Memory B cell (primary cell): ENCODE measurements at regions not wholly inside any gene's neighbourhood (a gene's known extent, or its start where the extent isn't known, plus 50 kb on each side); places are given as distances from the start of the nearest gene placed in this dataset.

Experiments used
- ATAC-seq: fragments of 150-1000 bp; cut with Tn5 transposase; 2 replicates; pipeline ENCODE4 v1.10.0; 2021; ENCODE audit warnings: low read depth, mild to moderate bottlenecking, moderate library complexity
- DNase-seq, 2 donors: peaks; one replicate each; pipeline ENCODE4 v3.0.0; 2022; ENCODE audit warnings: low spot score in 2 of 2
- H3K27ac Mint-ChIP-seq: one replicate; pipeline ENCODE4 v1.8.0; 2022; ENCODE audit warnings: mild to moderate bottlenecking, moderate library complexity, mixed read lengths
- H3K27me3 Mint-ChIP-seq: one replicate; pipeline ENCODE4 v1.8.0; 2022; ENCODE audit warnings: mixed read lengths
- H3K36me3 Mint-ChIP-seq: one replicate; pipeline ENCODE4 v1.8.0; 2022; ENCODE audit warnings: mild to moderate bottlenecking, mixed read lengths
- H3K4me1 Mint-ChIP-seq: one replicate; pipeline ENCODE4 v1.8.0; 2022; ENCODE audit warnings: mixed read lengths
- H3K4me3 Mint-ChIP-seq: one replicate; pipeline ENCODE4 v1.8.0; 2022; ENCODE audit warnings: mild to moderate bottlenecking, moderate library complexity, mixed read lengths
- H3K9me3 Mint-ChIP-seq: one replicate; pipeline ENCODE4 v1.8.0; 2022; ENCODE audit warnings: mixed read lengths

GRCh38 chr3:99551520-99551919 is 86.9 kb upstream of the COL8A1 start:
- no peaks in the 10 kb centered on the region for H3K36me3 Mint-ChIP-seq
- H3K27me3 Mint-ChIP-seq = peaks cover 2% of the 10 kb centered on the region
- ATAC-seq (no peak), DNase-seq (no peak)
- H3K4me1 Mint-ChIP-seq = no peaks in the 10 kb centered on the region
- no peak overlapping the region for H3K27ac Mint-ChIP-seq
- H3K4me3 Mint-ChIP-seq = no peak overlapping the region
- peaks cover 2% of the 10 kb centered on the region for H3K9me3 Mint-ChIP-seq

- Mint-ChIP-seq H3K9me3 (peaks cover 2% of the 10 kb centered on the region), H3K36me3 (no peaks in the 10 kb centered on the region), H3K4me3 (no peak overlapping the region), H3K27me3 (peaks cover 2% of the 10 kb centered on the region), H3K4me1 (no peaks in the 10 kb centered on the region), H3K27ac (no peak overlapping the region)
- no peak for ATAC-seq
- DNase-seq = no peak
Measured at GRCh38 chr3:99549957-99550603, 88.3 kb upstream of the COL8A1 start.

GRCh38 chr3:99549220-99549619 is 89.2 kb upstream of the COL8A1 start:
- DNase-seq (no peak), ATAC-seq (no peak)
- H3K36me3 Mint-ChIP-seq = no peaks in the 10 kb centered on the region
- H3K9me3 Mint-ChIP-seq = peaks cover 2% of the 10 kb centered on the region
- no peaks in the 10 kb centered on the region for H3K4me1 Mint-ChIP-seq
- H3K4me3 Mint-ChIP-seq = no peak overlapping the region
- no peak overlapping the region for H3K27ac Mint-ChIP-seq
- H3K27me3 Mint-ChIP-seq = peaks cover 2% of the 10 kb centered on the region

- H3K4me1 Mint-ChIP-seq = no peaks in the 10 kb centered on the region
- no peak overlapping the region for H3K27ac Mint-ChIP-seq
- DNase-seq (no peak), ATAC-seq (no peak)
- H3K27me3 Mint-ChIP-seq = peaks cover 2% of the 10 kb centered on the region
- no peaks in the 10 kb centered on the region for H3K36me3 Mint-ChIP-seq
- no peak overlapping the region for H3K4me3 Mint-ChIP-seq
- peaks cover 2% of the 10 kb centered on the region for H3K9me3 Mint-ChIP-seq
Measured at GRCh38 chr3:99548674-99549073, 89.7 kb upstream of the COL8A1 start.

GRCh38 chr3:99545941-99546580 is 92.3 kb upstream of the COL8A1 start:
- no peak for ATAC-seq
- no peak for DNase-seq
- H3K27me3 Mint-ChIP-seq = peaks cover 2% of the 10 kb centered on the region
- H3K4me3 Mint-ChIP-seq = no peak overlapping the region
- H3K27ac Mint-ChIP-seq = no peak overlapping the region
- peaks cover 2% of the 10 kb centered on the region for H3K4me1 Mint-ChIP-seq
- peaks cover 2% of the 10 kb centered on the region for H3K9me3 Mint-ChIP-seq
- no peaks in the 10 kb centered on the region for H3K36me3 Mint-ChIP-seq

GRCh38 chr3:99544786-99545281 is 93.6 kb upstream of the COL8A1 start:
- peaks cover 2% of the 10 kb centered on the region for H3K27me3 Mint-ChIP-seq
- ATAC-seq (no peak), DNase-seq (no peak)
- H3K4me3 Mint-ChIP-seq = no peak overlapping the region
- H3K4me1 Mint-ChIP-seq = peaks cover 2% of the 10 kb centered on the region
- no peaks in the 10 kb centered on the region for H3K36me3 Mint-ChIP-seq
- H3K9me3 Mint-ChIP-seq = peaks cover 2% of the 10 kb centered on the region
- H3K27ac Mint-ChIP-seq = no peak overlapping the region

GRCh38 chr3:99543796-99544195 is 94.6 kb upstream of the COL8A1 start:
- DNase-seq (no peak), ATAC-seq (no peak)
- Mint-ChIP-seq H3K9me3 (peaks cover 2% of the 10 kb centered on the region), H3K4me1 (peaks cover 2% of the 10 kb centered on the region), H3K27ac (no peak overlapping the region), H3K27me3 (peaks cover 2% of the 10 kb centered on the region), H3K4me3 (no peak overlapping the region), H3K36me3 (no peaks in the 10 kb centered on the region)

- H3K27ac Mint-ChIP-seq = no peak overlapping the region
- no peak for ATAC-seq
- no peak for DNase-seq
Measured at GRCh38 chr3:99542767-99543518, 95.5 kb upstream of the COL8A1 start.

GRCh38 chr3:99541181-99541580 is 97.2 kb upstream of the COL8A1 start:
- Mint-ChIP-seq H3K4me1 (peaks cover 2% of the 10 kb centered on the region), H3K4me3 (no peak overlapping the region), H3K27me3 (no peaks in the 10 kb centered on the region), H3K9me3 (peaks cover 2% of the 10 kb centered on the region), H3K36me3 (no peaks in the 10 kb centered on the region), H3K27ac (no peak overlapping the region)
- ATAC-seq (no peak), DNase-seq (no peak)

More at GRCh38 chr3:99542767-99543518, 95.5 kb upstream of the COL8A1 start:
- Mint-ChIP-seq H3K9me3 (peaks cover 2% of the 10 kb centered on the region), H3K4me1 (peaks cover 2% of the 10 kb centered on the region), H3K27me3 (peaks cover 2% of the 10 kb centered on the region), H3K4me3 (no peak overlapping the region), H3K36me3 (no peaks in the 10 kb centered on the region)

GRCh38 chr3:99537416-99537815 is 101.0 kb upstream of the COL8A1 start:
- H3K4me3 Mint-ChIP-seq = no peak overlapping the region
- ATAC-seq (no peak), DNase-seq (no peak)
- H3K27ac Mint-ChIP-seq = no peak overlapping the region
- no peaks in the 10 kb centered on the region for H3K9me3 Mint-ChIP-seq
- H3K36me3 Mint-ChIP-seq = no peaks in the 10 kb centered on the region
- peaks cover 2% of the 10 kb centered on the region for H3K27me3 Mint-ChIP-seq
- H3K4me1 Mint-ChIP-seq = no peaks in the 10 kb centered on the region

- no peaks in the 10 kb centered on the region for H3K9me3 Mint-ChIP-seq
- no peaks in the 10 kb centered on the region for H3K36me3 Mint-ChIP-seq
- no peak overlapping the region for H3K27ac Mint-ChIP-seq
- peaks cover 2% of the 10 kb centered on the region for H3K27me3 Mint-ChIP-seq
- DNase-seq = no peak
- no peaks in the 10 kb centered on the region for H3K4me1 Mint-ChIP-seq
- no peak overlapping the region for H3K4me3 Mint-ChIP-seq
- ATAC-seq = no peak
Measured at GRCh38 chr3:99536555-99537314, 101.7 kb upstream of the COL8A1 start.

- no peak overlapping the region for H3K4me3 Mint-ChIP-seq
Measured at GRCh38 chr3:99534951-99535704, 103.3 kb upstream of the COL8A1 start.

GRCh38 chr3:99532246-99532645 is 106.1 kb upstream of the COL8A1 start:
- H3K27ac Mint-ChIP-seq = no peak overlapping the region
- H3K4me3 Mint-ChIP-seq = no peak overlapping the region
- no peak for DNase-seq
- ATAC-seq = no peak
- H3K9me3 Mint-ChIP-seq = no peaks in the 10 kb centered on the region
- peaks cover 2% of the 10 kb centered on the region for H3K27me3 Mint-ChIP-seq
- no peaks in the 10 kb centered on the region for H3K4me1 Mint-ChIP-seq
- no peaks in the 10 kb centered on the region for H3K36me3 Mint-ChIP-seq

More at GRCh38 chr3:99534951-99535704, 103.3 kb upstream of the COL8A1 start:
- Mint-ChIP-seq H3K27ac (no peak overlapping the region), H3K27me3 (peaks cover 2% of the 10 kb centered on the region), H3K9me3 (no peaks in the 10 kb centered on the region), H3K4me1 (no peaks in the 10 kb centered on the region), H3K36me3 (no peaks in the 10 kb centered on the region)
- ATAC-seq = no peak
- DNase-seq = no peak
